Stimulated activated naive CD4-positive, alpha-beta T cell treated with Interleukin-2 at 50 U/mL for 16 hours (primary cell): ENCODE measurements at regions not wholly inside any gene's neighbourhood (a gene's known extent, or its start where the extent isn't known, plus 50 kb on each side); places are given as distances from the start of the nearest gene placed in this dataset.

ENCODE experiments used
- DNase-seq: peaks from one replicate; lab custom pipeline; 2025; lab: John Stamatoyannopoulos, UW

GRCh38 chr21:38556390-38556789 lies 58.1 kb upstream of the ERG start:
- no peak for DNase-seq

- no peak for DNase-seq
Observed at GRCh38 chr21:38561205-38561604, 62.9 kb upstream of the ERG start.

- no peak for DNase-seq
Observed at GRCh38 chr21:38561613-38562581, 63.6 kb upstream of the ERG start.

- no peak for DNase-seq
Observed at GRCh38 chr21:38567335-38567969, 69.2 kb upstream of the ERG start.

GRCh38 chr21:38567970-38568360 lies 69.7 kb upstream of the ERG start:
- no peak for DNase-seq

- no peak for DNase-seq
Observed at GRCh38 chr21:38569733-38570132, 71.5 kb upstream of the ERG start.

- no peak for DNase-seq
Observed at GRCh38 chr21:38570596-38570995, 72.3 kb upstream of the ERG start.

GRCh38 chr21:38574895-38575575 lies 76.8 kb upstream of the ERG start:
- no peak for DNase-seq

- DNase-seq: no peak
Observed at GRCh38 chr21:38577887-38578286, 79.6 kb upstream of the ERG start.

GRCh38 chr21:38590449-38591217 lies 92.4 kb upstream of the ERG start:
- no peak for DNase-seq

GRCh38 chr21:38591218-38591537 lies 92.9 kb upstream of the ERG start:
- no peak for DNase-seq

GRCh38 chr21:38596264-38597042 lies 98.2 kb upstream of the ERG start:
- no peak for DNase-seq

GRCh38 chr21:38597421-38597820 lies 99.1 kb upstream of the ERG start:
- no peak for DNase-seq

GRCh38 chr21:38598413-38598812 lies 100.1 kb upstream of the ERG start:
- DNase-seq: no peak

GRCh38 chr21:38599381-38599975 lies 101.2 kb upstream of the ERG start:
- no peak for DNase-seq

GRCh38 chr21:38600106-38600505 lies 101.8 kb upstream of the ERG start:
- DNase-seq: no peak

GRCh38 chr21:38605236-38605635 lies 107.0 kb upstream of the ERG start:
- no peak for DNase-seq

GRCh38 chr21:38609580-38609979 lies 111.3 kb upstream of the ERG start:
- no peak for DNase-seq

GRCh38 chr21:38610623-38611251 lies 112.5 kb upstream of the ERG start:
- DNase-seq: no peak

GRCh38 chr21:38611277-38611676 lies 113.0 kb upstream of the ERG start:
- DNase-seq: no peak

GRCh38 chr21:38613686-38614085 lies 115.4 kb upstream of the ERG start:
- no peak for DNase-seq
